ENCODE measurements at regions not wholly inside any gene's neighbourhood (a gene's known extent, or its start where the extent isn't known, plus 50 kb on each side); places are given as distances from the start of the nearest gene placed in this dataset.
"Not testable (repeated sequence)": the region's sequence is repeated elsewhere in the genome, so short reads cannot be mapped to it uniquely, and the experiment has no call there.

- H3K27ac ChIP-seq (ENCODE audit: low read depth, low read length) = no peak overlapping the region
- peaks cover 9% of the 10 kb centered on the region for H3K4me1 ChIP-seq (ENCODE audit: insufficient read depth, low read length)
- H3K4me3 ChIP-seq (ENCODE audit: low read depth in 1 of 2, low read length in 2 of 2) = no peak overlapping the region
- H3K9ac ChIP-seq (ENCODE audit: low read length) = no peak overlapping the region
- H3K27me3 ChIP-seq (ENCODE audit: control insufficient read depth in 1 of 2, insufficient read depth in 2 of 2, low read length in 2 of 2) = no peaks in the 10 kb centered on the region
- H3K9me3 ChIP-seq (ENCODE audit: low read length) = no peaks in the 10 kb centered on the region
- no peaks in the 10 kb centered on the region for H3K36me3 ChIP-seq (ENCODE audit: insufficient read depth, low read length)
These were observed 286.9 kb upstream of the ADGRL2 start for GRCh38 chr1:81513796-81514354.

GRCh38 chr1:81512252-81513003, 288.3 kb upstream of the ADGRL2 start:
- H3K9me3 ChIP-seq (ENCODE audit: low read length) = no peaks in the 10 kb centered on the region
- H3K4me3 ChIP-seq (ENCODE audit: low read depth in 1 of 2, low read length in 2 of 2) = no peak overlapping the region
- no peak overlapping the region for H3K9ac ChIP-seq (ENCODE audit: low read length)
- no peak overlapping the region for H3K27ac ChIP-seq (ENCODE audit: low read depth, low read length)
- H3K36me3 ChIP-seq (ENCODE audit: insufficient read depth, low read length) = no peaks in the 10 kb centered on the region
- peaks cover 11% of the 10 kb centered on the region for H3K4me1 ChIP-seq (ENCODE audit: insufficient read depth, low read length)
- no peaks in the 10 kb centered on the region for H3K27me3 ChIP-seq (ENCODE audit: control insufficient read depth in 1 of 2, insufficient read depth in 2 of 2, low read length in 2 of 2)

GRCh38 chr1:81511281-81511680, 289.5 kb upstream of the ADGRL2 start:
- no peak overlapping the region for H3K27ac ChIP-seq (ENCODE audit: low read depth, low read length)
- no peaks in the 10 kb centered on the region for H3K9me3 ChIP-seq (ENCODE audit: low read length)
- H3K4me3 ChIP-seq (ENCODE audit: low read depth in 1 of 2, low read length in 2 of 2) = no peak overlapping the region
- no peaks in the 10 kb centered on the region for H3K27me3 ChIP-seq (ENCODE audit: control insufficient read depth in 1 of 2, insufficient read depth in 2 of 2, low read length in 2 of 2)
- peaks cover 11% of the 10 kb centered on the region for H3K4me1 ChIP-seq (ENCODE audit: insufficient read depth, low read length)
- no peak overlapping the region for H3K9ac ChIP-seq (ENCODE audit: low read length)
- H3K36me3 ChIP-seq (ENCODE audit: insufficient read depth, low read length) = no peaks in the 10 kb centered on the region

- no peaks in the 10 kb centered on the region for H3K27me3 ChIP-seq (ENCODE audit: control insufficient read depth in 1 of 2, insufficient read depth in 2 of 2, low read length in 2 of 2)
- no peak overlapping the region for H3K9ac ChIP-seq (ENCODE audit: low read length)
- no peak overlapping the region for H3K27ac ChIP-seq (ENCODE audit: low read depth, low read length)
- no peak overlapping the region for H3K4me3 ChIP-seq (ENCODE audit: low read depth in 1 of 2, low read length in 2 of 2)
- no peaks in the 10 kb centered on the region for H3K9me3 ChIP-seq (ENCODE audit: low read length)
- H3K4me1 ChIP-seq (ENCODE audit: insufficient read depth, low read length) = peaks cover 11% of the 10 kb centered on the region
- H3K36me3 ChIP-seq (ENCODE audit: insufficient read depth, low read length) = no peaks in the 10 kb centered on the region
These were observed 290.0 kb upstream of the ADGRL2 start for GRCh38 chr1:81510701-81511100.

- Histone ChIP-seq H3K9ac (ENCODE audit: low read length) (no peak overlapping the region), H3K27me3 (ENCODE audit: control insufficient read depth in 1 of 2, insufficient read depth in 2 of 2, low read length in 2 of 2) (no peaks in the 10 kb centered on the region), H3K9me3 (ENCODE audit: low read length) (no peaks in the 10 kb centered on the region), H3K4me1 (ENCODE audit: insufficient read depth, low read length) (peaks cover 11% of the 10 kb centered on the region), H3K4me3 (ENCODE audit: low read depth in 1 of 2, low read length in 2 of 2) (no peak overlapping the region), H3K36me3 (ENCODE audit: insufficient read depth, low read length) (no peaks in the 10 kb centered on the region), H3K27ac (ENCODE audit: low read depth, low read length) (no peak overlapping the region)
These were observed 291.1 kb upstream of the ADGRL2 start for GRCh38 chr1:81509594-81509993.

GRCh38 chr1:81506699-81507098, 294.0 kb upstream of the ADGRL2 start:
- Histone ChIP-seq H3K9me3 (ENCODE audit: low read length) (no peaks in the 10 kb centered on the region), H3K27me3 (ENCODE audit: control insufficient read depth in 1 of 2, insufficient read depth in 2 of 2, low read length in 2 of 2) (no peaks in the 10 kb centered on the region), H3K4me1 (ENCODE audit: insufficient read depth, low read length) (peaks cover 11% of the 10 kb centered on the region), H3K9ac (ENCODE audit: low read length) (no peak overlapping the region), H3K4me3 (ENCODE audit: low read depth in 1 of 2, low read length in 2 of 2) (no peak overlapping the region), H3K36me3 (ENCODE audit: insufficient read depth, low read length) (no peaks in the 10 kb centered on the region), H3K27ac (ENCODE audit: low read depth, low read length) (no peak overlapping the region)

- no peak overlapping the region for H3K27ac ChIP-seq (ENCODE audit: low read depth, low read length)
- no peak overlapping the region for H3K9ac ChIP-seq (ENCODE audit: low read length)
- H3K27me3 ChIP-seq (ENCODE audit: control insufficient read depth in 1 of 2, insufficient read depth in 2 of 2, low read length in 2 of 2) = no peaks in the 10 kb centered on the region
- H3K4me3 ChIP-seq (ENCODE audit: low read depth in 1 of 2, low read length in 2 of 2) = no peak overlapping the region
- H3K4me1 ChIP-seq (ENCODE audit: insufficient read depth, low read length) = peaks cover 11% of the 10 kb centered on the region
- no peaks in the 10 kb centered on the region for H3K9me3 ChIP-seq (ENCODE audit: low read length)
- H3K36me3 ChIP-seq (ENCODE audit: insufficient read depth, low read length) = no peaks in the 10 kb centered on the region
These were observed 294.9 kb upstream of the ADGRL2 start for GRCh38 chr1:81505831-81506230.

GRCh38 chr1:81504820-81505219, 295.9 kb upstream of the ADGRL2 start:
- not testable (repeated sequence) for H3K27me3 ChIP-seq (ENCODE audit: control insufficient read depth in 1 of 2, insufficient read depth in 2 of 2, low read length in 2 of 2); H3K36me3 ChIP-seq (ENCODE audit: insufficient read depth, low read length); H3K27ac ChIP-seq (ENCODE audit: low read depth, low read length); H3K9ac ChIP-seq (ENCODE audit: low read length); H3K4me3 ChIP-seq (ENCODE audit: low read depth in 1 of 2, low read length in 2 of 2); H3K9me3 ChIP-seq (ENCODE audit: low read length)
- H3K4me1 ChIP-seq (ENCODE audit: insufficient read depth, low read length) = peaks cover 11% of the 10 kb centered on the region

- not testable (repeated sequence) for H3K4me3 ChIP-seq (ENCODE audit: low read depth in 1 of 2, low read length in 2 of 2); H3K9ac ChIP-seq (ENCODE audit: low read length); H3K27me3 ChIP-seq (ENCODE audit: control insufficient read depth in 1 of 2, insufficient read depth in 2 of 2, low read length in 2 of 2); H3K9me3 ChIP-seq (ENCODE audit: low read length); H3K27ac ChIP-seq (ENCODE audit: low read depth, low read length); H3K4me1 ChIP-seq (ENCODE audit: insufficient read depth, low read length); H3K36me3 ChIP-seq (ENCODE audit: insufficient read depth, low read length)
These were observed 298.0 kb upstream of the ADGRL2 start for GRCh38 chr1:81502705-81503104.

GRCh38 chr1:81501485-81501884, 299.2 kb upstream of the ADGRL2 start:
- H3K27me3 ChIP-seq (ENCODE audit: control insufficient read depth in 1 of 2, insufficient read depth in 2 of 2, low read length in 2 of 2); H3K36me3 ChIP-seq (ENCODE audit: insufficient read depth, low read length); H3K9ac ChIP-seq (ENCODE audit: low read length); H3K4me1 ChIP-seq (ENCODE audit: insufficient read depth, low read length); H3K4me3 ChIP-seq (ENCODE audit: low read depth in 1 of 2, low read length in 2 of 2); H3K9me3 ChIP-seq (ENCODE audit: low read length); H3K27ac ChIP-seq (ENCODE audit: low read depth, low read length): not testable (repeated sequence)

- H3K4me3 ChIP-seq (ENCODE audit: low read depth in 1 of 2, low read length in 2 of 2) = no peak overlapping the region
- no peaks in the 10 kb centered on the region for H3K36me3 ChIP-seq (ENCODE audit: insufficient read depth, low read length)
- no peaks in the 10 kb centered on the region for H3K9me3 ChIP-seq (ENCODE audit: low read length)
- no peak overlapping the region for H3K9ac ChIP-seq (ENCODE audit: low read length)
- H3K27ac ChIP-seq (ENCODE audit: low read depth, low read length) = no peak overlapping the region
- H3K4me1 ChIP-seq (ENCODE audit: insufficient read depth, low read length) = no peaks in the 10 kb centered on the region
- no peaks in the 10 kb centered on the region for H3K27me3 ChIP-seq (ENCODE audit: control insufficient read depth in 1 of 2, insufficient read depth in 2 of 2, low read length in 2 of 2)
These were observed 301.2 kb upstream of the ADGRL2 start for GRCh38 chr1:81499487-81499886.
